NCI-H345 treated with DMSO at 0.1 percent for 48 hours (cell line): ENCODE measurements at regions not wholly inside any gene's neighbourhood (a gene's known extent, or its start where the extent isn't known, plus 50 kb on each side); places are given as distances from the start of the nearest gene placed in this dataset.

ENCODE experiments used
- DNase-seq: peaks from one replicate; lab custom pipeline; 2025; ENCODE audit not compliant: unreplicated experiment; lab: John Stamatoyannopoulos, UW

- DNase-seq = no peak
These were observed 55.1 kb upstream of the ZEB1 start for GRCh38 chr10:31263903-31264302.

- no peak for DNase-seq
These were observed 50.3 kb upstream of the ZEB1 start for GRCh38 chr10:31268444-31269303.
